HepG2 (cell line): ENCODE measurements at regions not wholly inside any gene's neighbourhood (a gene's known extent, or its start where the extent isn't known, plus 50 kb on each side); places are given as distances from the start of the nearest gene placed in this dataset.

Experiments
- ATAC-seq: fragments of 200-7000 bp; cut with Tn5 transposase; 3 replicates; pipeline ENCODE4 v1.9.1; 2020; ENCODE audit warnings: mild to moderate bottlenecking, moderate library complexity
- BruUV-seq: library from RNA; stranded (reverse); fragments of 400-500 nt; replicated peaks from 2 replicates; lab custom pipeline; 2021; lab: Mats Ljungman, UMichigan
- CTCF ChIA-PET: fragments of 300-600 bp; formaldehyde crosslinking; extraction: SDS; loops from one replicate; lab custom pipeline; 2021; ENCODE audit warnings: low total read pairs, inconsistent platforms, low intra/inter-chr PET ratio; lab: Yijun Ruan, JAX
- POLR2A ChIA-PET: fragments of 350-600 bp; sonication (Branson Sonifier 250); formaldehyde crosslinking; loops from one replicate; lab custom pipeline; 2020; ENCODE audit warnings: antibody characterized with exemption, inconsistent platforms; lab: Yijun Ruan, JAX
- DNase-seq: peaks from one replicate; pipeline ENCODE4 v3.0.0-alpha.2; 2015; ENCODE audit warnings: low spot score
- FAIRE-seq: peaks from 3 replicates; lab custom pipeline; 2011; peaks lifted over from hg19 to GRCh38; lab: Jason Lieb, UNC
- H2AFZ ChIP-seq: one replicate; pipeline ENCODE4 v1.6.1; 2011; ENCODE audit warnings: low read length, inconsistent platforms
- H3K27ac ChIP-seq: fragments of 300-600 bp; 3 replicates; pipeline ENCODE4 v1.8.0; 2011; ENCODE audit warnings: mixed run types, mild to moderate bottlenecking, mixed read lengths, low read length, inconsistent platforms; ENCODE audit not compliant: insufficient read depth; ENCODE audit errors: extremely low read length
- H3K27me3 ChIP-seq, 2 experiments: fragments of 200-600 bp in 1 of 2; 2 replicates in 1 of 2; 3 replicates in 1 of 2; pipeline versions ENCODE4 v1.6.0 to v1.8.0; 2011; ENCODE audit warnings: low read length in 2 of 2, mild to moderate bottlenecking in 2 of 2, moderate library complexity in 2 of 2, inconsistent platforms in 1 of 2; ENCODE audit not compliant: insufficient read depth in 2 of 2, control insufficient read depth in 1 of 2
- H3K36me3 ChIP-seq, 2 experiments: fragments of 200-600 bp in 1 of 2; replicated peaks in 1 of 2; 2 replicates in 1 of 2; 3 replicates in 1 of 2; pipeline versions ENCODE4 v1.5.1 to v1.8.0; 2011; ENCODE audit warnings: low read length in 2 of 2, inconsistent platforms in 1 of 2; ENCODE audit not compliant: insufficient read depth in 2 of 2, control insufficient read depth in 1 of 2
- H3K4me1 ChIP-seq: 2 replicates; pipeline ENCODE4 v1.5.1; 2012; ENCODE audit warnings: low read length, inconsistent platforms; ENCODE audit not compliant: insufficient read depth
- H3K4me2 ChIP-seq: 2 replicates; pipeline ENCODE4 v1.6.0; 2011; ENCODE audit warnings: low read depth, low read length, inconsistent platforms
- H3K4me3 ChIP-seq, 3 experiments: fragments of 200-600 bp in 1 of 3; sonication (generic), shearing (Covaris generic) in 1 of 3; replicated peaks in 1 of 3; 2 replicates each; pipeline ENCODE4 v1.5.1; 2011 to 2016; ENCODE audit warnings: low read length in 3 of 3, inconsistent platforms in 2 of 3, low read depth in 2 of 3, mild to moderate bottlenecking in 2 of 3, control low read depth in 1 of 3, mixed read lengths in 1 of 3; ENCODE audit not compliant: insufficient read depth in 1 of 3
- H3K79me2 ChIP-seq: one replicate; pipeline ENCODE4 v1.6.1; 2011; ENCODE audit warnings: low read length, inconsistent platforms; ENCODE audit not compliant: insufficient read depth
- H3K9ac ChIP-seq: 2 replicates; pipeline ENCODE4 v1.6.0; 2011; ENCODE audit warnings: mild to moderate bottlenecking, low read depth, low read length, inconsistent platforms; ENCODE audit not compliant: insufficient read depth
- H3K9me3 ChIP-seq: 2 replicates; pipeline ENCODE4 v1.5.1; 2012; ENCODE audit warnings: mild to moderate bottlenecking, low read length
- H4K20me1 ChIP-seq: 2 replicates; pipeline ENCODE4 v1.6.0; 2011; ENCODE audit warnings: inconsistent platforms, mild to moderate bottlenecking, low read length, moderate library complexity; ENCODE audit not compliant: insufficient read depth
- FOXK1 ChIP-seq: sonication (generic); formaldehyde crosslinking; IDR thresholded peaks from 2 replicates; pipeline ENCODE4 v1.4.0; 2020; ENCODE audit warnings: low read depth, missing genetic modification reagents, borderline replicate concordance
- HMGXB4 ChIP-seq, 2 experiments: sonication (generic) in 1 of 2; formaldehyde crosslinking in 1 of 2; IDR thresholded peaks; 2 replicates each; pipeline versions ENCODE4 v1.4.0 to v1.6.1; 2018 to 2020; ENCODE audit warnings: missing genetic modification reagents in 2 of 2, borderline replicate concordance in 1 of 2, low read depth in 1 of 2, mild to moderate bottlenecking in 1 of 2, missing biosample characterization in 1 of 2
- MAFK ChIP-seq, 2 experiments: IDR thresholded peaks in 1 of 2; conservative IDR thresholded peaks in 1 of 2; 2 replicates each; pipeline ENCODE4 v1.6.1; 2011; ENCODE audit warnings: improper control_type of control experiment in 2 of 2, low read length in 2 of 2
- NR1H2 ChIP-seq: sonication (generic); formaldehyde crosslinking; IDR thresholded peaks from 2 replicates; pipeline ENCODE4 v1.8.1; 2022; ENCODE audit warnings: low read depth, missing genetic modification reagents, borderline replicate concordance
- RARA ChIP-seq: IDR thresholded peaks from 2 replicates; pipeline ENCODE4 v1.6.1; 2016; ENCODE audit warnings: missing genetic modification reagents, missing compliant biosample characterization
- RBFOX2 ChIP-seq: fragments of 200-400 bp; formaldehyde crosslinking; IDR thresholded peaks from 2 replicates; pipeline ENCODE4 v1.6.1; 2017; ENCODE audit warnings: low read depth, mild to moderate bottlenecking, low read length
- RFX5 ChIP-seq: IDR thresholded peaks from 2 replicates; pipeline ENCODE4 v1.6.1; 2011; ENCODE audit warnings: low read depth, low read length, improper control_type of control experiment
- ZBTB7B ChIP-seq: sonication (generic); formaldehyde crosslinking; IDR thresholded peaks from 2 replicates; pipeline ENCODE4 v1.4.0; 2020; ENCODE audit warnings: missing genetic modification reagents
- ZFP62 ChIP-seq: sonication (generic); formaldehyde crosslinking; IDR thresholded peaks from 2 replicates; pipeline ENCODE4 v1.4.0; 2020; ENCODE audit warnings: missing genetic modification reagents
- ZNF749 ChIP-seq: sonication (generic); formaldehyde crosslinking; IDR thresholded peaks from 2 replicates; pipeline ENCODE4 v1.8.0; 2022; ENCODE audit warnings: mild to moderate bottlenecking, missing genetic modification reagents, moderate library complexity, borderline replicate concordance
- WGBS: methylation state at CpG from one replicate; pipeline ENCODE4 v1.1.6; 2017; ENCODE audit warnings: low lambda C conversion rate; 5-methylcytosine and 5-hydroxymethylcytosine counted together
- in situ Hi-C: cut with HindIII; loops from 2 replicates; pipeline ENCODE4 v1.10.0; 2017; ENCODE audit warnings: low pct_unique_long_range_greater_than_20kb; ENCODE audit not compliant: extremely low pct_ligation_motif_present
- intact Hi-C: fragments of 100-400 bp; cut with micrococcal nuclease; formaldehyde crosslinking; loops from one replicate; pipeline ENCODE4 v1.10.0; 2022; ENCODE audit not compliant: unreplicated experiment
- TF ChIP-seq, protein P1 (sequence below): sonication (generic); formaldehyde crosslinking; IDR thresholded peaks from 2 replicates; pipeline ENCODE4 v1.4.0; 2020; ENCODE audit warnings: missing genetic modification reagents; ENCODE audit errors: not compliant biosample characterization

DNA sequence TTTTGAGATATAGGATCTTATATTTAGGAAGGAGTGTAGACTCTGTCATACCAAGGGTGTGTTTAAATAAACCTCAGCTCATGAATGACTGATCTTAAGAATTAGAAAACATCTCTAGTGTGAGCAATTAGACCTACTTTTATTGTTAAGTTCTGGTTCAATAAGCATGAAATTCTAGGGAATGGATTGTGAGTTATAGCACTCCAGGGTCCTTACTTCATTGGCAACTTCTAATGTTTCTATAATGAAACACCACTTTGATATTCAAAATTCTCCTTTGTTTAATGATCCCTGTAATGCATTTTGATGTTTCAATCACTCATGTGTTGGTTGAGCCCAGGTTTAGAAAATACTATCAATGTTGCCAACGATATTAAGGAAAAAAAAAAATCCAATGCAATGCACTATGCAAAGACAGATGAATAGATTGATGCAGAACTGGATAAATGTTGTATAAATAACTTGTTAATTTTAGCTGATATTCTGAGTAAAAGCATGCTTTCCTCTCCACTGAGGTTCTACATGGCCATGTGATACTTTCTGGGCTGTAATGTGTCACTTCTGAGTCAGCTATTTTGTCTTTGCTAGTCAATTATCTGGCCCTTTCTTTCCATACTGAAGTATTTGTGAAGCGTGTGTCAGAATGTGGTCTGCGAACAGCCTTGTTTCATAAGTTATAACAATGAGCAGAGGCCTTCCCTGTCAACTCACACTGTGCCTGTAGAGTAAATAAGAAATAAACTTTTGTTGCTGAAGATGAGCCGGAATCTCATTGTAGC is 1035.9 kb downstream of the PLOD2 start:
- Histone ChIP-seq H4K20me1 (no peaks in the 10 kb centered on the region), H3K36me3 (no peaks in the 10 kb centered on the region), H2AFZ (no peak overlapping the region), H3K4me1 (no peaks in the 10 kb centered on the region), H3K9me3 (no peaks in the 10 kb centered on the region), H3K27me3 (no peaks in the 10 kb centered on the region), H3K9ac (no peak overlapping the region), H3K27ac (no peak overlapping the region), H3K79me2 (no peaks in the 10 kb centered on the region), H3K4me3 (no peak overlapping the region), H3K4me2 (no peak overlapping the region)
- intact Hi-C loops = no loop called here
- WGBS = 0% methylated on average over 4 of the region's 4 CpGs
- in situ Hi-C loops = no loop called here
- DNase-seq = no peak
- no TSS peak for BruUV-seq
- ChIA-PET POLR2A (no interaction called here), CTCF (no interaction called here)
- ATAC-seq = no peak
- FAIRE-seq = no peak
- TF ChIP-seq RBFOX2 (no peak), MAFK (conservative IDR thresholded peaks at IDR 0.05 in 1 of 2, IDR thresholded peaks at IDR 0.05 in 1 of 2; ENCODE audit: low read length in 2 of 2) (peak in 1 of 2 experiments; percentile 51; a peak in 2 of 4 replicates), FOXK1 (no peak)

DNA sequence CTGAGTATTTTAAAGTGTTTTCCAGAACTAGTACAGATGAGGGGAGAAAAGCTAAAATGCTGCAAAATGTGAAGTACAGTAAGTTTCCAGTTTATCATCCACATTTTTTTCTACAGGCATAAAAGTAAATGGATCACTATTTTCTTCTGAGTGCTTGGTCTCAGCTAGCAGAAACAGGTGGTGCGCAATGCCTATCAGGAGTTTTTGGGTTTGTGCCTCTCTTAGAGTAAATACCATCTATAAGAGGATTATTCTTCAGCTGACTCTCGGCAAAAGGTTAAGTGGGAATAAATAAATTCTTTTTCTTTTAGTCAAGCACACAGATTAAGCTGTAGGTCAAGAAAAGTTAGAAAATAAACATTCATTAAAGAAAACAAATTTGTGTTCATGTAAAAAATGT is 1027.7 kb downstream of the PLOD2 start:
- POLR2A ChIA-PET = no interaction called here
- no TSS peak for BruUV-seq

More for the DNA sequence above, 1027.7 kb downstream of the PLOD2 start:
- Histone ChIP-seq H3K9ac (no peak overlapping the region), H3K4me1 (no peaks in the 10 kb centered on the region), H3K4me3 (no peak overlapping the region), H3K27me3 (no peaks in the 10 kb centered on the region), H4K20me1 (no peaks in the 10 kb centered on the region), H3K79me2 (no peaks in the 10 kb centered on the region), H3K9me3 (no peaks in the 10 kb centered on the region), H3K4me2 (no peak overlapping the region), H3K36me3 (no peaks in the 10 kb centered on the region), H3K27ac (no peak overlapping the region), H2AFZ (no peak overlapping the region)
- in situ Hi-C loops (no loop called here), intact Hi-C loops (no loop called here)
- CTCF ChIA-PET = no interaction called here
- TF ChIP-seq NR1H2 (CRISPR knock-in tag) = no peak
- no peak for TF ChIP-seq HMGXB4 (CRISPR knock-in tag; IDR thresholded peaks at IDR 0.05; ENCODE audit: borderline replicate concordance in 1 of 2, low read depth in 1 of 2)
- TF ChIP-seq ZNF749 = no peak
- TF ChIP-seq, protein P1, sequence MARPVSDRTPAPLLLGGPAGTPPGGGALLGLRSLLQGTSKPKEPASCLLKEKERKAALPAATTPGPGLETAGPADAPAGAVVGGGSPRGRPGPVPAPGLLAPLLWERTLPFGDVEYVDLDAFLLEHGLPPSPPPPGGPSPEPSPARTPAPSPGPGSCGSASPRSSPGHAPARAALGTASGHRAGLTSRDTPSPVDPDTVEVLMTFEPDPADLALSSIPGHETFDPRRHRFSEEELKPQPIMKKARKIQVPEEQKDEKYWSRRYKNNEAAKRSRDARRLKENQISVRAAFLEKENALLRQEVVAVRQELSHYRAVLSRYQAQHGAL (CRISPR knock-in tag) = no peak
- TF ChIP-seq ZBTB7B (CRISPR knock-in tag) = no peak
- TF ChIP-seq ZFP62 (CRISPR knock-in tag) = no peak
- no peak for TF ChIP-seq RARA (CRISPR knock-in tag)
- TF ChIP-seq RFX5 = no peak
- 21% methylated on average over 2 of the region's 2 CpGs for WGBS
- FAIRE-seq (no peak), DNase-seq (no peak), ATAC-seq (no peak)
